ENCODE measurements at regions not wholly inside any gene's neighbourhood (a gene's known extent, or its start where the extent isn't known, plus 50 kb on each side); places are given as distances from the start of the nearest gene placed in this dataset.

GRCh38 chr2:194661431-194661830 is 995.6 kb upstream of the SLC39A10 start:
- TF ChIP-seq POLR2A (IDR thresholded peaks at IDR 0.05; ENCODE audit: low read depth, low read length) (no peak), POLR2AphosphoS5 (IDR thresholded peaks at IDR 0.05; ENCODE audit: low read depth, low read length) (no peak), TAF1 (IDR thresholded peaks at IDR 0.05; ENCODE audit: borderline replicate concordance, low read depth, low read length) (no peak)

All from GM12892 (cell line).